IMR-90 (cell line): ENCODE measurements at regions not wholly inside any gene's neighbourhood (a gene's known extent, or its start where the extent isn't known, plus 50 kb on each side); places are given as distances from the start of the nearest gene placed in this dataset.

Experiments used
- ATAC-seq: fragments of 200-7000 bp; cut with Tn5 transposase; 2 replicates; pipeline ENCODE4 v1.9.1; 2020; ENCODE audit warnings: low read depth, mild to moderate bottlenecking, moderate library complexity
- BruUV-seq: library from RNA; stranded (reverse); fragments of 400-500 nt; replicated peaks from 2 replicates; lab custom pipeline; 2021; lab: Mats Ljungman, UMichigan
- CTCF ChIA-PET: fragments of 300-600 bp; formaldehyde crosslinking; extraction: SDS; loops from one replicate; lab custom pipeline; 2021; ENCODE audit warnings: antibody characterized with exemption; lab: Yijun Ruan, JAX
- POLR2A ChIA-PET: fragments of 300-600 bp; sonication (Branson Sonifier 250); formaldehyde crosslinking; loops from one replicate; lab custom pipeline; 2022; ENCODE audit warnings: antibody characterized with exemption; ENCODE audit not compliant: unreplicated experiment; lab: Charles Lee
- DNase-seq: peaks from one replicate; pipeline ENCODE4 v3.0.0; 2013
- H2AFZ ChIP-seq: replicated peaks from 2 replicates; pipeline ENCODE3; 2013; ENCODE audit warnings: low read length, mild to moderate bottlenecking; ENCODE audit not compliant: poor library complexity
- H2AK5ac ChIP-seq: 2 replicates; pipeline ENCODE4 v1.6.1; 2013; ENCODE audit warnings: low read depth, low read length, inconsistent platforms
- H2AK9ac ChIP-seq: replicated peaks from 2 replicates; pipeline ENCODE3; 2013; ENCODE audit warnings: mild to moderate bottlenecking, low read depth, low read length, moderate library complexity; ENCODE audit not compliant: poor library complexity
- H2BK120ac ChIP-seq: 2 replicates; pipeline ENCODE4 v1.6.1; 2013; ENCODE audit warnings: low read depth, low read length, inconsistent platforms
- H2BK15ac ChIP-seq: 3 replicates; pipeline ENCODE4 v1.6.1; 2013; ENCODE audit warnings: low read depth, low read length, inconsistent platforms
- H2BK20ac ChIP-seq: 2 replicates; pipeline ENCODE4 v1.6.1; 2013; ENCODE audit warnings: low read depth, mild to moderate bottlenecking, inconsistent platforms, low read length, moderate library complexity
- H2BK5ac ChIP-seq: 2 replicates; pipeline ENCODE4 v1.6.1; 2013; ENCODE audit warnings: mild to moderate bottlenecking, low read depth, low read length, inconsistent platforms; ENCODE audit not compliant: poor library complexity, severe bottlenecking
- H3K14ac ChIP-seq: replicated peaks from 2 replicates; pipeline ENCODE4 v1.6.1; 2013; ENCODE audit warnings: low read depth, low read length, inconsistent platforms
- H3K18ac ChIP-seq: 2 replicates; pipeline ENCODE4 v1.6.1; 2013; ENCODE audit warnings: low read depth, low read length, control low read depth
- H3K23ac ChIP-seq: 2 replicates; pipeline ENCODE4 v1.6.1; 2013; ENCODE audit warnings: low read depth, low read length, inconsistent platforms
- H3K27ac ChIP-seq: 2 replicates; pipeline ENCODE4 v1.5.1; 2013; ENCODE audit warnings: mild to moderate bottlenecking, control low read depth, low read length; ENCODE audit not compliant: insufficient read depth
- H3K27me3 ChIP-seq: 2 replicates; pipeline ENCODE4 v1.6.1; 2013; ENCODE audit warnings: low read length; ENCODE audit not compliant: control insufficient read depth, insufficient read depth
- H3K36me3 ChIP-seq: 2 replicates; pipeline ENCODE4 v1.6.1; 2013; ENCODE audit warnings: low read length, mixed read lengths; ENCODE audit not compliant: control insufficient read depth, insufficient read depth
- H3K4ac ChIP-seq: 2 replicates; pipeline ENCODE4 v1.6.1; 2013; ENCODE audit warnings: low read depth, low read length, inconsistent platforms
- H3K4me1 ChIP-seq: 2 replicates; pipeline ENCODE4 v1.6.1; 2013; ENCODE audit warnings: low read length, mixed read lengths; ENCODE audit not compliant: control insufficient read depth, insufficient read depth
- H3K4me2 ChIP-seq: 2 replicates; pipeline ENCODE4 v1.6.1; 2013; ENCODE audit warnings: low read depth, mild to moderate bottlenecking, control low read depth, low read length, moderate library complexity
- H3K4me3 ChIP-seq: 2 replicates; pipeline ENCODE4 v1.5.1; 2013; ENCODE audit warnings: low read depth, mild to moderate bottlenecking, control low read depth, low read length, moderate library complexity; ENCODE audit not compliant: insufficient read depth
- H3K56ac ChIP-seq: 2 replicates; pipeline ENCODE4 v1.6.1; 2013; ENCODE audit warnings: low read length, inconsistent platforms; ENCODE audit not compliant: insufficient read depth; ENCODE audit errors: extremely low read depth
- H3K79me1 ChIP-seq, 2 experiments: 2 replicates each; pipeline ENCODE4 v1.6.1; 2013; ENCODE audit warnings: low read length in 2 of 2, inconsistent platforms in 1 of 2, low read depth in 1 of 2
- H3K9ac ChIP-seq: 2 replicates; pipeline ENCODE4 v1.6.1; 2013; ENCODE audit warnings: low read depth, low read length, control low read depth
- H3K9me1 ChIP-seq: 2 replicates; pipeline ENCODE4 v1.6.1; 2013; ENCODE audit warnings: low read length, inconsistent platforms; ENCODE audit not compliant: insufficient read depth
- H3K9me3 ChIP-seq: 2 replicates; pipeline ENCODE4 v1.6.1; 2013; ENCODE audit warnings: low read length; ENCODE audit not compliant: control insufficient read depth, insufficient read depth
- H4K20me1 ChIP-seq: 2 replicates; pipeline ENCODE4 v1.6.1; 2013; ENCODE audit warnings: low read length, inconsistent platforms; ENCODE audit not compliant: insufficient read depth
- H4K5ac ChIP-seq: 2 replicates; pipeline ENCODE4 v1.6.1; 2013; ENCODE audit warnings: mild to moderate bottlenecking, low read depth, low read length, control low read depth
- H4K8ac ChIP-seq, 2 experiments: 2 replicates each; pipeline ENCODE4 v1.6.1; 2013; ENCODE audit warnings: low read depth in 2 of 2, low read length in 2 of 2, control low read depth in 1 of 2, inconsistent platforms in 1 of 2
- H4K91ac ChIP-seq: 2 replicates; pipeline ENCODE4 v1.6.1; 2013; ENCODE audit warnings: low read depth, low read length, inconsistent platforms; ENCODE audit not compliant: insufficient read depth
- BHLHE40 ChIP-seq: fragments of 150-350 bp; IDR thresholded peaks from 2 replicates; pipeline ENCODE4 v1.6.1; 2016; ENCODE audit warnings: mild to moderate bottlenecking, low read depth, low read length
- CTCF ChIP-seq: conservative IDR thresholded peaks from 2 replicates; pipeline ENCODE4 v1.5.1; 2012; ENCODE audit warnings: mild to moderate bottlenecking, low read depth, low read length, improper control_type of control experiment
- POLR2A ChIP-seq: IDR thresholded peaks from 2 replicates; pipeline ENCODE4 v1.6.1; 2012; ENCODE audit warnings: mild to moderate bottlenecking, low read depth, low read length
- RAD21 ChIP-seq: IDR thresholded peaks from 2 replicates; pipeline ENCODE4 v1.6.1; 2012; ENCODE audit warnings: low read length, improper control_type of control experiment
- RCOR1 ChIP-seq: IDR thresholded peaks from 2 replicates; pipeline ENCODE4 v1.6.1; 2012; ENCODE audit warnings: mild to moderate bottlenecking, low read length, improper control_type of control experiment; ENCODE audit not compliant: insufficient replicate concordance
- RFX5 ChIP-seq: IDR thresholded peaks from 2 replicates; pipeline ENCODE4 v1.8.0; 2012; ENCODE audit warnings: low read depth, mild to moderate bottlenecking, low read length, moderate library complexity
- SMC3 ChIP-seq: fragments of 150-350 bp; IDR thresholded peaks from 2 replicates; pipeline ENCODE4 v1.6.1; 2016; ENCODE audit warnings: low read depth, mild to moderate bottlenecking, antibody characterized with exemption, low read length, moderate library complexity
- WGBS, 2 experiments: methylation state at CpG; one replicate each; pipeline versions ENCODE4 v1.1.5 to v1.1.7; 2013; ENCODE audit warnings: missing lambda C conversion rate in 2 of 2; ENCODE audit not compliant: insufficient read length in 1 of 2; ENCODE audit errors: extremely low coverage in 2 of 2; 5-methylcytosine and 5-hydroxymethylcytosine counted together
- dilution Hi-C: fragments of 300-500 bp; cut with HindIII; formaldehyde crosslinking; loops from one replicate; pipeline ENCODE4 v1.14.3; 2018; ENCODE audit warnings: low sequenced_read_pairs; ENCODE audit not compliant: unreplicated experiment
- in situ Hi-C: fragments of 300-500 bp; cut with MboI; formaldehyde crosslinking; loops from 3 replicates; pipeline ENCODE4 v1.14.3; 2019; ENCODE audit warnings: low sequenced_read_pairs, inconsistent platforms, mixed read lengths
- intact Hi-C: fragments of 100-400 bp; cut with micrococcal nuclease; formaldehyde crosslinking; loops from 2 replicates; pipeline ENCODE4 v1.10.0; 2022
- TF ChIP-seq, protein P1 (sequence below): fragments of 150-350 bp; IDR thresholded peaks from 2 replicates; pipeline ENCODE4 v1.6.1; 2017; ENCODE audit warnings: mild to moderate bottlenecking, antibody characterized with exemption, low read length, low read depth

DNA sequence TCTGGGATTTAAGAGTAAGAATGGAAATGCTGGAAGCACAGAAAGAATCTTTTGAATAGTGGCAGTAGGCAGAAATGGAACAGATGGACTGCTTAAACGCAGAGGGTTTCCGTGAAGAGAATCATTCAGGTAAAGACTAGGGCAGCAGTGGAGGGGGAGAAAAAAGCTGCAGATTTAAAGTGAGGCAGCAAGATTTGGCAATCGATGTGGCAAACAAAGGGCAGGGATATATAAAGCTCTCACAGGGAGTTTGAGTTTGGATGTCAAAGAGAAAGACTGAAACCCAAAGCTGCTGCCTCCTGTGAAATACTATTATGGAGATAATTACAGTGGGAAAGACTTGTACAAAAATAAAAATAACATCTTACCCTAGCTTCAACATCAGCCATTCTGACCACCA, 384.0 kb downstream of the CENPC start:
- no peaks in the 10 kb centered on the region for H4K20me1 ChIP-seq
- no peak overlapping the region for H3K4me2 ChIP-seq
- H3K27ac ChIP-seq, result no peak overlapping the region
- POLR2A ChIA-PET, result no interaction called here
- intact Hi-C loops (no loop called here), in situ Hi-C loops (no loop called here), dilution Hi-C loops (no loop called here)
- no peak overlapping the region for H3K18ac ChIP-seq
- H3K4me3 ChIP-seq, result no peak overlapping the region
- H3K14ac ChIP-seq, result no peak overlapping the region
- H4K8ac ChIP-seq, result no peak overlapping the region
- H4K5ac ChIP-seq, result no peak overlapping the region
- H2BK5ac ChIP-seq, result no peak overlapping the region
- H2AK9ac ChIP-seq, result no peak overlapping the region
- H3K23ac ChIP-seq, result no peak overlapping the region
- no peak overlapping the region for H2BK20ac ChIP-seq
- H2BK15ac ChIP-seq, result no peak overlapping the region
- no peak overlapping the region for H3K4ac ChIP-seq
- H3K9me1 ChIP-seq, result no peaks in the 10 kb centered on the region
- H4K91ac ChIP-seq, result no peak overlapping the region
- H3K56ac ChIP-seq, result no peak overlapping the region
- H3K9ac ChIP-seq, result no peak overlapping the region
- no peaks in the 10 kb centered on the region for H3K4me1 ChIP-seq
- H2AFZ ChIP-seq, result no peak overlapping the region
- H2BK120ac ChIP-seq, result no peak overlapping the region
- peaks cover 4% of the 10 kb centered on the region; the same call in 1 of the 2 replicates for H3K9me3 ChIP-seq
- no CpG with 5 or more reads among the region's 3 CpGs for WGBS, 2 experiments
- no peak for TF ChIP-seq RFX5
- TF ChIP-seq, protein P1, sequence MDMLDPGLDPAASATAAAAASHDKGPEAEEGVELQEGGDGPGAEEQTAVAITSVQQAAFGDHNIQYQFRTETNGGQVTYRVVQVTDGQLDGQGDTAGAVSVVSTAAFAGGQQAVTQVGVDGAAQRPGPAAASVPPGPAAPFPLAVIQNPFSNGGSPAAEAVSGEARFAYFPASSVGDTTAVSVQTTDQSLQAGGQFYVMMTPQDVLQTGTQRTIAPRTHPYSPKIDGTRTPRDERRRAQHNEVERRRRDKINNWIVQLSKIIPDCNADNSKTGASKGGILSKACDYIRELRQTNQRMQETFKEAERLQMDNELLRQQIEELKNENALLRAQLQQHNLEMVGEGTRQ, result no peak
- TF ChIP-seq CTCF, result no peak
- TF ChIP-seq RAD21, result no peak
- TF ChIP-seq BHLHE40, result no peak
- TF ChIP-seq POLR2A, result no peak
- TF ChIP-seq RCOR1, result no peak
- TF ChIP-seq SMC3, result no peak
- BruUV-seq, result no TSS peak
- H3K27me3 ChIP-seq, result no peaks in the 10 kb centered on the region
- no peaks in the 10 kb centered on the region for H3K36me3 ChIP-seq
- ATAC-seq (no peak), DNase-seq (no peak)
- CTCF ChIA-PET, result no interaction called here
- H2AK5ac ChIP-seq, result no peak overlapping the region
- no peaks in the 10 kb centered on the region for H3K79me1 ChIP-seq
